HG03280 (cell line): ENCODE measurements at regions not wholly inside any gene's neighbourhood (a gene's known extent, or its start where the extent isn't known, plus 50 kb on each side); places are given as distances from the start of the nearest gene placed in this dataset.
"Not testable (repeated sequence)": the region's sequence is repeated elsewhere in the genome, so short reads cannot be mapped to it uniquely, and the experiment has no call there.

Source experiments
- ATAC-seq: cut with Tn5 transposase; IDR thresholded peaks from one replicate; pipeline ENCODE4 v1.9.1; 2021; ENCODE audit warnings: mild to moderate bottlenecking, moderate library complexity; ENCODE audit not compliant: unreplicated experiment

DNA sequence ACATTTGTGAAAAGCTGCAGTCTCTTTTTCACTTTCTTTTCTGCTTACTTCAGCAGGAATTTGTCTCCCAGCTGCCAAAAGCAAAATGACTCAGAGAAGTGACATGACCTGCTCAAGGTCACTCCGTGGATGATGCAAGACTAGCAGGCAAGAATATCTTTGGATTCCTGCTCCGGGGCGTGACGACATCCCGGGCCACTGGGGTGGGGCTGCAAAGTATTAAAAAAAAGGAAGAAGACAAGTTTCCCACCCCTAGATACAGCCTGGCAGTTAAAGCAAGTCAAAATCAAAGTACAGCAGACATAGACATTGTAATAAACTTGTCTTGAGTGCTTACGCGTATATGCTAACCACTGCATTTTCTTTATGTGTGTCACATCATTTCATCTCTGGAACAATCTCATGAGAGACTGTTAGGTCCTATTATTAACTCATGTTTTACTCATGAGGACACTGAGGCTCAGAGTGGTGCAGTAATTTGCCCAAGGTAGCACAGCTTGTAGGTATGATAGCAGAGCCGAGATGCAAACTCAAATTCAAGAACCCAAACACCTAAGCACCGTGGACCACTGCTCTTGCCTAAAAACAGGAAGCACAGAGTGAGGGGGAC is 485.2 kb upstream of the PROK2 start:
- no peak for ATAC-seq

- no peak for ATAC-seq
Measured at GRCh38 chr3:72269475-72269874, 484.5 kb upstream of the PROK2 start.

GRCh38 chr3:72266921-72267524 is 482.1 kb upstream of the PROK2 start:
- not testable (repeated sequence) for ATAC-seq

- ATAC-seq = no peak
Measured at GRCh38 chr3:72266016-72266370, 481.0 kb upstream of the PROK2 start.

- ATAC-seq = no peak
Measured at GRCh38 chr3:72265256-72266015, 480.5 kb upstream of the PROK2 start.

DNA sequence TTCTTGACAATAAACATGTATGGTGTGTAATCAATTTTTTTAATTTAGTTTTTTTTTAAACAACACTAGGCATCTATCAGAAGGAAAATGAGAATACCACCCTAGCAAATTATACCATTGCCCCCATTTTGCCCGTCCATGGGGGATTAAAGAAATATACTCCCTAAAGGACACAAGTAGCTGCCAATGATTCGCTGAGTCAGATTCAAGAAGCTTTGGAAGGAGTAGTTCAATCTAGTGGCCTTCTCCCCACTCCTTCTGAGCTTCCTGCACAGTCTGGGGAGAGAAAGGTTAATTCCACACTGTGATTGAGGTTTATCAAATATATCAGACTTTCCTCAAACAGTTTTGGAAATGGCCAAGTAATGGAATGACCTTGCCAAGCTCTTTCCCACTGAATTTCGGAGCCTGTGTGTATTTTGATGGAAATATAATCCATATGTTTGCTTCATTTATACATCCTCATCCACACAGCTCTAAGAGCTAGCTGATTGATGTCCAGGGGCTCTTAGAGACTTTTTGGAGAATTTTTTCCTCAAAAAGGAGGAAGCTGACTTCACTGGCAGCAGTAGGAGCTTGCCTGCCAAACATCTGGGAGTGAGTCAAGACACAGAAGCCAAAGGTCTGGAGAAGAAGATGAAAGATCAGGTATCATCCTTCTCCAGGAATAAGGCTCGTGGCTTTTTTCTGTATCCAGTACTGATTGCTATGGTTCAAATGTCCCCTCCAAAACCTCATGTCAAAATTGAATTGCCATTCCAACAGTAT is 478.5 kb upstream of the PROK2 start:
- no peak for ATAC-seq

DNA sequence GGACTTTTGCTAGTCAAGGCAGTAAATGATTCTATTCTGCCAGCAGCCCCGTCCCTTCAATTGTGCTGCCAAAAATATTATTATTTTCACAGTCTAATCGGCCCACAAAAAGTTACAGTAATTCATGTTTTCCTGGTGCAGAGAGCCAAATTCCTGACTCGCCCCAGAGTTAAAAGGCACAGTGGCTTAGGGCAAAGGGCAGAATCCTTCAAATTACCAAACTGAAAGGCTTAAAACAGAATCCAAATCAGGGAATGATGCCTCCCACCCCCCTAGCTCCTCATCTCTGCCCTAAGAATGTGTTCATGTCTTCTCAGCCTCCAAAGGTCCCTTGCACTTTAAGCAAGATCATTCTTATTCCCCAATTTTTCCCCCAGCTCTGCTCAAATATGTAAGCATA is 477.8 kb upstream of the PROK2 start:
- ATAC-seq = no peak

- ATAC-seq = no peak
Measured at GRCh38 chr3:72261566-72262564, 476.9 kb upstream of the PROK2 start.

GRCh38 chr3:72260588-72260910 is 475.6 kb upstream of the PROK2 start:
- no peak for ATAC-seq

DNA sequence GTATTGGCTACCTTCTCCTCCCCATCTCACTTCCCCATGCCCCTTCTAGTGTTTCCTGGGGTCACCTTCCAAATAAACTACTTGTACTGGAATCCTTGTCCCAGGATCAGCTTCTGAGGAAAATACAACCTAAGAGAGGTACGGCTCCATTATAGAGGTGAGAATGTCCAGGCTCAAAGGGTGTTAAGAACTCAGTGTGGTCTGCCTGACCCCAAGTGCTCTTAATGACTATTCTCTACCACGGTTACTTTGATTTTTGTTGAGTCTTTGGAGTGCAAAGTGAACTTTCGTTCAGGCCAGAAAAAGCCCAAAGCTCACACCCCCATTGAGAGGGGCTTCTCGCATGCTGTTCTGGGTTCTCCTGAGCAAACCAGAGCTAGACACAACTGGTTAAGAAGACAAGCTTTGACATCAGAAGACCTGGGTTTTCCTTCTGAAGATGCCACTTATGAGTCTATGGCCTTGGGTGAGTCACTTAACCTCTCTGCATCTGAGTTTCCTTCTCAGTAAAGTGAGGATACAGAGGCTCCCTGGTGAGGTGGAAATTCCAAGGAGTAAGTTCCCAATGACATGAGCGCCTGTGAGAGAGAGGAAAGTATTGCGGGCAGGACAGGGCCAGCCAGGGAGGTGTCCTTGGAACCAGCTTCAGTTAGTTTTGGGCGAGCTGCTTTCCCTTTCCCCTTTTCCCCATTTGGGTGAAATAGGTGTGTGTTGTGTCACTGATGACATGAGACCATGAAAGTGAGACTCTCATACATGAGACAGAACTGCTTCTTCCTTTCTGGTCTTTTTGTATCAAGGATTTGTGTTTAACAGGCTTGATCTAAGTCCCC is 475.0 kb upstream of the PROK2 start:
- ATAC-seq = no peak

DNA sequence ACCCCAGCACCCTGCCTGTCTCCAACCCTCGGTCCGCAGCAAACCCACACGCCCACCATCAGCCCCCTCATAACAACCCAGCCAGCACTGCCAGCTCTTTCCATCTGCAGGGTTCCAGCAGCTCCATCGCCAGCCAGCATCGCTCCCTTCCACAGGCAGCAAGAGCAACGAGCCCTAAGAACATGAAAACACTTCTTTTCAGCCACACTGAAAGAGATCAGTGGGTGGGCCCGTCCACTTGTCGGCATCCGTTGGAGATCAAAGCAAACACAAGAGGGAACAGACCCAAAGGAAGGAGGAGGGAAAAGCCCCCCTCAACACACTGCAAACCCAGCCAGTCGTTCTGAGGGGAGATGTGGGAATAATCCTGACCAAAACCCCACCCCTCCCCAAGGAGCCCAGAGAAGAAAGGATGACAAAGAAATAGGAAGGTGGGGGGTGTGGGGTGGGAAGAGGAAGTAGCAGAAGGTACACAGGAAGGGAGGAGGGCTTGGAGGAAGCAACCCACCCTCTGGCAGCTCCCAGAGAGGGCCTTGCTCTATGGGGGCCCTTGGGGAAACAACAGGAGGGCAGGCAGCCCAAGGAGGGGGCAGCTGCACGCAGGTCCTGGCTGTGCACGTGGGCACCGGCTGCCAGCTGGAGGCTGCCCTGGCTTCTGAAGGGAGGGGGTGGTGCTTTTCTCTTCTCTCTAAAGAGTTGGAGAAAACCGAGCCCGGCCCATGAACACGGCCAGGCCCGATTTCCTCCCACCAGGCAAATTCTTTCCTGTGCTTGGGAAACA is 473.6 kb upstream of the PROK2 start:
- ATAC-seq = no peak

- ATAC-seq = no peak
Measured at GRCh38 chr3:72257738-72258137, 472.8 kb upstream of the PROK2 start.

- ATAC-seq = no peak
Measured at GRCh38 chr3:72257203-72257602, 472.3 kb upstream of the PROK2 start.

DNA sequence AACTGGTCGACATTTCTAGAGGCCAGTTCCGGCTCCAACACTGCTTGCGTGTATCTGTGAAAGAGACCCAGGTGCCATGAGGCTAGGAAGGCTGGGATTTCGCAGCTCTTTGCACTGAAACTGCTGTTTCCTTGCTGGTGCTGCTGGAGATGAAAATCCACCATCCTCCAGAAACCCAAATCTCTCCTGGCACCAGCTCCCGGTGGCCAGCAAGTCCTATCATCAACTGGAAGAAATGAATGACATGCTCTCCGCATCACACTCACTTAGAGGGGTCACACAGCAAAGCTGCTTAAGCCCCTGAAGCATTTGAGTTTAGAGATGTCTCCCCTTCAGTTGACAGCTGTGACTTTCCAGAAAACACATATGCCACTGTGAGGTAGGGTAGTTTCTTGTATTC is 471.8 kb upstream of the PROK2 start:
- no peak for ATAC-seq

- ATAC-seq = no peak
Measured at GRCh38 chr3:72255791-72256559, 471.0 kb upstream of the PROK2 start.

GRCh38 chr3:72255191-72255590 is 470.2 kb upstream of the PROK2 start:
- ATAC-seq = no peak

DNA sequence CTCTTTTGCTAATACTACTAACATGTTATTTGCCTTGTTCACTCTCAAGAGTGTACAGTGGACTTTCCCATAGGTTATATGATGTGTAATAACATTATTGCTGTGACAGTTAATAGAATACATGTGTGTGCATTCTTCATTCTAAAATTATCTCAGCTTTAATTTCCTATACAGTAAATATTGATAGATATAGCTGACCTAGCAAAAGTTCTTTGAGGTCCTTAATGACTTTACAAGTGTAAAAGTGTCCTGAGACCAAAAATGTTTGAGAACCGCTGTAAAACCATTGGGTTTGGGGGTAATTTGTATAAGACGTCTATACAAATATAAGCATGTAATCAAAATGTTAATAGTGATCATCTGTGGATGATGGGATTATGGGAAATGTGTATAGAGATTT is 469.5 kb upstream of the PROK2 start:
- ATAC-seq = no peak

DNA sequence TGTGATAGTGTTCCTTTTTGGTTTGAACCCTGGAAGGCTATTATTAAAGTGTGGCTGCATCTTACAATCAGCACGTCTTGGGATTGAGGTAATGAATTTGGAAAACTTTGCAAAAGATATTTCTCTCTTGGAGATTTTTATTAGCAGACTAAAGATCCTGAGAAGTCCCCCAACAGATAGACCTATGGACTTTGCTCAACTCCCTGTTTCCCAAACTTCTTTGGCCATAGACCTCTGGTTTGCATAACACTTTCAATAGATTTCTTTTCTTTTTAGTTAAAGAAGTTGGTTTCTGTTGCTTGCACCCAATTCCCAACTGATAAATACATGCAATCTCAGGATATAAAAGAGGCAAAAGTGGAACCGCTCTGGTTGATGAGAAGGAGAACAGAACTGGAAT is 465.8 kb upstream of the PROK2 start:
- ATAC-seq = no peak
